HG03108 (cell line): ENCODE measurements at regions not wholly inside any gene's neighbourhood (a gene's known extent, or its start where the extent isn't known, plus 50 kb on each side); places are given as distances from the start of the nearest gene placed in this dataset.
"Not testable (repeated sequence)": the region's sequence is repeated elsewhere in the genome, so short reads cannot be mapped to it uniquely, and the experiment has no call there.

ENCODE experiments used
- ATAC-seq: cut with Tn5 transposase; IDR thresholded peaks from one replicate; pipeline ENCODE4 v1.9.1; 2021; ENCODE audit warnings: moderate library complexity; ENCODE audit not compliant: unreplicated experiment

GRCh38 chr4:159410076-159410777 lies 307.3 kb downstream of the RAPGEF2 start:
- ATAC-seq: no peak

- no peak for ATAC-seq
Observed at GRCh38 chr4:159410891-159411290, 308.0 kb downstream of the RAPGEF2 start.

GRCh38 chr4:159413306-159413943 lies 310.5 kb downstream of the RAPGEF2 start:
- no peak for ATAC-seq

GRCh38 chr4:159414305-159414704 lies 311.4 kb downstream of the RAPGEF2 start:
- ATAC-seq: no peak

- no peak for ATAC-seq
Observed at GRCh38 chr4:159416073-159416472, 313.2 kb downstream of the RAPGEF2 start.

GRCh38 chr4:159416996-159417395 lies 314.1 kb downstream of the RAPGEF2 start:
- ATAC-seq: no peak

- no peak for ATAC-seq
Observed at GRCh38 chr4:159420162-159421057, 317.5 kb downstream of the RAPGEF2 start.

GRCh38 chr4:159421058-159421419 lies 318.2 kb downstream of the RAPGEF2 start:
- not testable (repeated sequence) for ATAC-seq

GRCh38 chr4:159422019-159422418 lies 319.1 kb downstream of the RAPGEF2 start:
- no peak for ATAC-seq

- no peak for ATAC-seq
Observed at GRCh38 chr4:159422626-159423025, 319.7 kb downstream of the RAPGEF2 start.

GRCh38 chr4:159425737-159426305 lies 322.9 kb downstream of the RAPGEF2 start:
- no peak for ATAC-seq

GRCh38 chr4:159428293-159428692 lies 325.4 kb downstream of the RAPGEF2 start:
- no peak for ATAC-seq

- ATAC-seq: no peak
Observed at GRCh38 chr4:159428975-159429692, 326.3 kb downstream of the RAPGEF2 start.

GRCh38 chr4:159429693-159430035 lies 326.8 kb downstream of the RAPGEF2 start:
- no peak for ATAC-seq

- no peak for ATAC-seq
Observed at GRCh38 chr4:159430896-159431295, 328.0 kb downstream of the RAPGEF2 start.

- ATAC-seq: no peak
Observed at GRCh38 chr4:159432436-159432835, 329.6 kb downstream of the RAPGEF2 start.

GRCh38 chr4:159433337-159433736 lies 330.5 kb downstream of the RAPGEF2 start:
- ATAC-seq: no peak

GRCh38 chr4:159434114-159434870 lies 331.4 kb downstream of the RAPGEF2 start:
- ATAC-seq: no peak

GRCh38 chr4:159434871-159435241 lies 332.0 kb downstream of the RAPGEF2 start:
- no peak for ATAC-seq

- no peak for ATAC-seq
Observed at GRCh38 chr4:159435561-159436023, 332.7 kb downstream of the RAPGEF2 start.
